GM19395 (cell line): ENCODE measurements at regions not wholly inside any gene's neighbourhood (a gene's known extent, or its start where the extent isn't known, plus 50 kb on each side); places are given as distances from the start of the nearest gene placed in this dataset.
"Not testable (repeated sequence)": the region's sequence is repeated elsewhere in the genome, so short reads cannot be mapped to it uniquely, and the experiment has no call there.

Experiments
- ATAC-seq: cut with Tn5 transposase; IDR thresholded peaks from one replicate; pipeline ENCODE4 v1.9.1; 2021; ENCODE audit warnings: mild to moderate bottlenecking, moderate library complexity; ENCODE audit not compliant: unreplicated experiment

DNA sequence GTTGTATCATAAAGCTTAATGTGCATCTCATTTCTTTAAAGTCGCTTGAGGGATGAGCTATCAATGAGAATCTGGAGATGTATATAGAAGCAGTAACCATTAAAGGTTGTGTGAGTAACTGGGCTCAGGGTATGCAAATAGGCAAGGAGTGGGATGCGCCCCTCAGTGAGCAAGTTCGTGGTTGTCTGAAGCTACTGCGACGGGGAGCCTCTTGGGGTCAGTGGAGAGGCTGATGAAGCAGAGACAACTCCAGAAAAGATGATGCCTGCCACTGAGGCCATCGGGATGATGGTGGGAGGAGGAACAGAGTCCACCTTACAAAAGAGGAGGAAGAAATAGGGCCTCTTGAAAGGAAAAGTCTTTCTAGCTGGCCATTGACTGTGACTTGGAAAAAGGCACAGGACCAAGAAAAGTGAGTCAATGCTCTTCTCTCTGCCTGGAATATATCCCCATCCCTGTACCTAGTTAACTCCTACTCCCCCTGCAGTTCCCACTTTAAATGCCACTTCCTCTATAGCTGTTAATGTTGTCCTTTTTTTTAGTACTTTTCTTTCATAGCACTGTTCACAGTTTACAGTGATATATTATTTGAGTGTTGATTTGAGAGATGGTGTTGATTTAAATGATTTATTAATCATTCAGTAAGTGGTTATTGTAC is 51.4 kb upstream of the LSM6 start:
- peak; percentile 94 for ATAC-seq

DNA sequence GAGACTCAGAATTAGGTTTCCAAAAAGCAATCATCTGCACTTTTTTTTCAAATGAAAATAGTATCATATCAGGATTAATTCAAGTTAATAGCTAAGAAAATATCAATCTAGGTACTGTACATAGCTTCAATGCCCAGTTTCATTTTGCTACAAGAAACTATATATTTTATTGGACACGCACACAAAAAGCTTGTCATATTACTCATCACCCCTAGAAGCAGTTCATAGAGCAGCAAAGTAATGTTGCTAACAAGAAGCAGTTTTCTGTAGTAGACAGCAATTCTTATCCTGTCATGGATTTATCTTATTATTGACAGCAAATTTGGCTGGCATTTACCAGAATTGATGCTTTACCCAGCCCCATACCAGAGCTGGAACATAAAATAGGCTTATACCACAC is 52.3 kb upstream of the LSM6 start:
- peak; percentile 43 for ATAC-seq

GRCh38 chr4:146122398-146122797 is 53.1 kb upstream of the LSM6 start:
- ATAC-seq = no peak

DNA sequence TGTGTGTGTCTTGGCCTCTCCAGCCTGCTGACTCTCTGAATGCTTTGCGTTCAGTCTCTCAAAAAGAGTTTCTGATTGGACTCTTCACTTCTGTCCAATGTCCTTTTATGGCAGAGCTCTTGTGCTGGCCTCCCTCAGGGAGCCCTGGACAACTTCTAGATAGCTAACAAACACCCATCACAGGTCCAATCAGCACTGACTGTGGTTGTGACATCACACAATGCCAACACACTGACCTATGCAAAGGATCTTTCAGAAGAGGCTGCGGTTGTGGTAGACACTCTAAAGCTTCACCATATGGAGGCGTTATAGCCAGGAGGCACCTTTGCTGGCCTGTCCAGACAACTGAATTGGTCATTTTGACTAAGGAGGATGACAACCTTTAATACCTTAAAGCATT is 53.8 kb upstream of the LSM6 start:
- ATAC-seq = no peak

GRCh38 chr4:146119845-146120404 is 55.6 kb upstream of the LSM6 start:
- ATAC-seq = no peak

DNA sequence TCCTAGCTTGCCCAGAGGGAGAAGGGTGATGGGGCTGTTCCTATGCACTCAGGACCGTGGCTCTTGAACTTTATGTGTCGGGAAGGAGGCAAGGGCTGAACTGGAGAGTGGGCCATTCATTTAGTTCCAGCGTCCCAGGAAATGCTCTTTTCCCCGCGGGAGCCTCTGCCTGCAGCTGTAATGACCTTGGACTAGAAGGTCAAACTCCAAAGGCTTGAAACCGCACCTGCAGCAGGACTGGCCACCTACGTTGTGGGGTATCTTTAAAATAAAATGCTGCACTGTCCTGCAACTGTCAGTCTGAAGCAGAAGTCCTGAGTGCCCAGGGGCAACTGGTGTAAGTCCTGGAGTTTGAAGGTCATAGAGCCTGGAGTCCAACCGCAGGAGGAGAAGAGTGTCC is 61.5 kb upstream of the LSM6 start:
- no peak for ATAC-seq

- ATAC-seq = no peak
Measured at GRCh38 chr4:146113171-146113570, 62.3 kb upstream of the LSM6 start.

DNA sequence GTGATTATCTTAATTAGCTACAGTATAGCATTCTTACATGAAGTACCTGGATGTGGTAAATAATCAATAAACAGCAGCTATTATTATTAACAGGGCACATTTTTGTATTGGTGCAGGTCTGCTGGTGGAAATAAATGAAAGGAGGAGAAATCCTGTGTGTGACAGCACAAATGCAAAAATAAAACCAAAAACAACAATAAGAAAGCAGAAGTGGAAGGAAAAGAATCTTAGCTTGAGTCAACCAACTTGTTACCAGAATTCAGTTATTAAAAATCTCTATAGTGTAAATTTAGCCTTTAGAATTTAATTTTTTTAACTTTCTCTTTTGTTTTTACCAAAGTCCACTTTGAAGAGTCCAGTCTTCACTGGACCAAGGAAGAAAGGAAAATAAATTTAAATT is 63.1 kb upstream of the LSM6 start:
- ATAC-seq = peak; percentile 71

- peak; percentile 44 for ATAC-seq
Measured at GRCh38 chr4:146110871-146111485, 64.5 kb upstream of the LSM6 start.

- no peak for ATAC-seq
Measured at GRCh38 chr4:146108756-146109155, 66.8 kb upstream of the LSM6 start.

DNA sequence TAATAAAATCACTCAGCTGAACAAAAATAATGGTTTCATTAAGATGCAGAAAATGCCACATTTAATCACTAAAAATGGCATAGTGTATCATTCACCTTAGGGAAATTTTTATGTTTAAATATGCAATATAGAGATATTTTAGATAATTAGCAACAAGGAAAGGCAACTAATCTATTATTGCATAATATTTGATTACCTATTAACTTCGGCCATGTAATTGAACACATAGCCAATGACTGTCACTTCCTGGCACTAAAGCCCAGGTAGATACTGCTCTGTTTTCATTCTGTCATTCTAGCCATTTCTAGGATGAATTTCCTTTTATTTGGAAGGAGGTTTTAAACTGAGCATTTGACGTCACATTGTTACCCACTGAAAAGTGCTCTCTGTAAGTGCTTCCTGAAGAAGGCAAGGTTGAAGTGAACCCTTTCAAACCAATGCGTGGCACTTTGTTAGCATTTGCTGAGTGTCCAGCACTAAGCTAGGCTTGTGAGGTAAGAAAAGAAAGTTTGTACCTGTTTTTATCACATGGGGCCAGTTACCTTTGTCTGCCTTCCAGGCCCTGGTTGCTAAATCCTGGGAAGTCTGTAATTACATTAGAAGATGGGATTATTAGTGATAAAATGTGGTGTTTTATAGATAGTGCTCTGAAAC is 67.8 kb upstream of the LSM6 start:
- ATAC-seq = no peak

DNA sequence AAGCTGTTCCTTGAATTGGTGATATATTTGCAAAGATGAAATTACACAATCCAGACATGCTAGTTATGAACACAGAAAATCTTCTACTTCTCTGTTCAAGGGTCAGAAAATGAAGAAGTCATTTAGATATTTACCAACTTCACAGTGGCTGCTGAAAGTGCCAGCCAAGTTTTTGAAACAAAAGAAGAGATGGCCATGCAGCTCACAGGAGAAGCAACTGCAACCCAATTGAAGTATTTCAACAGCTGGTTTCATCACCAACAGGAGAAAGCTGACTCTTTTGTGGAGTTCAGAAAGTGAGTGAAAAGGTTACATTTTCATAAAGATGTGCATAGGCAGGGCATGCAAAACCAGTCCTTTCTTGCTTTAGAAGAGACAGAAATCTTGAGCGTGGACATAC is 70.1 kb upstream of the LSM6 start:
- peak; percentile 66 for ATAC-seq

- ATAC-seq = no peak
Measured at GRCh38 chr4:146104541-146104940, 71.0 kb upstream of the LSM6 start.

DNA sequence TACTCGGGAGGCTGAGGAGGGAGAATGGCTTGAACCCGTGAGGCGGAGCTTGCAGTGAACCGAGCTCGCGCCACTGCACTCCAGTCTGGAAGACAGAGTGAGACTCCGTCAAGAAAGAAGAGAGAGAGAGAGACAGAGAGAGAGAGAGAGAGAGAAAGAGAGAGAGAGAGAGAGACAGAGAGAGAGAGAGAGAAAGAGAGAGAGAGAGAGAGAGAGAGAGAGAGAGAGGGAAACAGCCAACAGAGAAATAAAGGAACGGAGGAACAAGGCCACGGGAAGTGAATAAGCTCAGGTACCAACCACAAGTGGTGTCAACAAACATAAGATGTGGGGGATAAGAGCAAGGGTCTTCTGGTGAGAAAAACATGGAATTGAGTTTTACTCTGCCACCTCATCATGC is 71.5 kb upstream of the LSM6 start:
- not testable (repeated sequence) for ATAC-seq

GRCh38 chr4:146099585-146099984 is 75.9 kb upstream of the LSM6 start:
- no peak for ATAC-seq

DNA sequence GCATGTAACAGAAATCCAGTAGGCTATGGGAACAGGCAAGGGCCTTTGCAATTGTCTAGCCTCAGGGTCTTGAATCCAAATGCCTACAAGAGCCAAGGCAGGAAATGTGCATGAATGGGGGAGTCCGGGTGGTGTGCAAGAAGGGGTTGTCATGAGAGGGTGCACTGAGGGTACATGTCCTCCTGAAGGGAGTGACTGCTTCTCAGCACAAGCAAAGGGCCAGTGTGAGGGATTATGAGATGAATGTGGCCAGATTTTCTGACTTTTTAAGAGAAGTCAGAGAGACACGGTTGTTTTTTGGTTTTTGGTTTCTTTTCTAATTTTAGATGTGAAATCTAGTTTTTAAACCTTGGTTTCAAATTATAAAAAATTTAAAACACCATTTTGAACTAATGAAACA is 76.5 kb upstream of the LSM6 start:
- ATAC-seq = peak; percentile 73

DNA sequence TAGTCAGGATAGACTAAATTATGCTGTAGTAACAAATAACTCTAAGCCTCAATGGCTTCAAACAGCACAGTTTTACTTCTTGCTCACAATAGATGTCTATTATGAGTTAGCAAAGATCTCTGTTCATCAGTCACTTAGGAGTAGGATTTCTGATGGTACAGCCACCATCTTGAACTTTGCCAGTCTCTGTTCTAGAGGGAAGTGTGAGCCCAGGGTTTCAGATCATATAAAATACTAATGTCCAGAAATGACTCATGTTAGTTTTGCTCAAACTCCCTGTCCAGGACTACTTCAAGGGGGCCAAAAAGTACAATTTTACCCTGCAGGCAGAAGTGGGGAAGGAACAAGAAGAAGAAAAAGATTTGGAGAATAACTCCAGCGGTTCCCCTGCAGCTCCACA is 77.1 kb upstream of the LSM6 start:
- ATAC-seq = peak; percentile 75

- ATAC-seq = no peak
Measured at GRCh38 chr4:146096371-146096770, 79.1 kb upstream of the LSM6 start.

GRCh38 chr4:146095860-146096259 is 79.7 kb upstream of the LSM6 start:
- peak; percentile 39 for ATAC-seq

DNA sequence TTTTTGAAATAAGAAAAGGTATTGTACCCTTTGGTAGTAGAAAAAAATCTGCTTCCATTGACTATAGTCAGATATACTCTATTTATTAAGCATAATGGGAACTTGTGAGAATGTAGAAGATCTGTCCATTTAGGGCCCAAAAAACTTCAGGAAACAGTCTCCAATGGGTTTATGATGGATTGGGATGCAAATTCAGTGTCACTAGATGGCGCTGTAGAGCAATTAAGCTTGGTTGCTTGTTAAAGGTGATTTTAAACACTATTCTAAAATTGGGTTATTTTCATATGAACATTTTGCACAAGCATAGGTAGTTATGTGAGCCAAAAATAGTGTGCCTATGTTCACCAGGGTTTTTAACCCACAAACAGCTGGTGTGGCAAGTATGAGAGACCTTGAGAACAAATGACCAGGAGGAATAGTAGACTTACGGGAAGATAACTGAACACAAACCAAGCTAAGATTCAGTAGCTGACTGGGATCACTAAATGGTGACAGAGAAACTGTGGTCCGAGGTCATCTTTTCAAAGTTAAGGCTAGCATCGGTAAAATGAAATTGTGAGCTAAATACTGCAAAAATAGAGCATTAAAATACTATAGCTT is 80.3 kb upstream of the LSM6 start:
- ATAC-seq = no peak

- ATAC-seq = no peak
Measured at GRCh38 chr4:146088690-146089089, 86.8 kb upstream of the LSM6 start.

GRCh38 chr4:146087856-146088255 is 87.7 kb upstream of the LSM6 start:
- ATAC-seq = no peak
